ENCODE measurements at regions not wholly inside any gene's neighbourhood (a gene's known extent, or its start where the extent isn't known, plus 50 kb on each side); places are given as distances from the start of the nearest gene placed in this dataset.

DNA sequence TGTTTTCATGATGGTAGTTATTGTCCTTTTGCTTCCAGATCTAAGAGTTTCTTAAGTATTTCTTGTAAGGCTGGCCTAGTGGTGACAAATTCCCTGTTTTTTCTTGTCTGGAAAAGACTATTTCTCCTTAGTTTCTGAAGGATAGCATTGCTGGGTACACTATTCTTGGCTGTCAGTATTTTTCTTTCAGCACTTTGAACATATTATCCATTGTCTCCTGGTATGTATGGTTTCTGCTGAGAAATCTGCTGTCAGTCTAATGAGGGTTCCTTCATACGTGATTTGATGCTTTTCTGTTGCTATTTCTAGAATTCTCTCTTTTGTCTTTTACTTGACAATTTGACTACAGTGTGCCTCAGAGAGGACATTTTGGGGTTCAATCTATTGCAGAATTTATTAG is 134.3 kb downstream of the CGGBP1 start:
- TF ChIP-seq MAX (IDR thresholded peaks at IDR 0.05; ENCODE audit: insufficient read depth, insufficient read length): no peak
- TF ChIP-seq POLR2AphosphoS5 (IDR thresholded peaks at IDR 0.05; ENCODE audit: insufficient read depth, low read depth, low read length): no peak
- TF ChIP-seq EZH2 (IDR thresholded peaks at IDR 0.05; ENCODE audit: borderline replicate concordance, low read depth, low read length, severe bottlenecking): no peak
- no peak for TF ChIP-seq CTCF (IDR thresholded peaks at IDR 0.05; ENCODE audit: extremely low read depth in 1 of 2, insufficient read depth in 1 of 2, low read depth in 1 of 2, low read length in 2 of 2)
- no peak for TF ChIP-seq POLR2A (IDR thresholded peaks at IDR 0.05; ENCODE audit: low read depth, low read length)
